ENCODE measurements at regions not wholly inside any gene's neighbourhood (a gene's known extent, or its start where the extent isn't known, plus 50 kb on each side); places are given as distances from the start of the nearest gene placed in this dataset.

DNA sequence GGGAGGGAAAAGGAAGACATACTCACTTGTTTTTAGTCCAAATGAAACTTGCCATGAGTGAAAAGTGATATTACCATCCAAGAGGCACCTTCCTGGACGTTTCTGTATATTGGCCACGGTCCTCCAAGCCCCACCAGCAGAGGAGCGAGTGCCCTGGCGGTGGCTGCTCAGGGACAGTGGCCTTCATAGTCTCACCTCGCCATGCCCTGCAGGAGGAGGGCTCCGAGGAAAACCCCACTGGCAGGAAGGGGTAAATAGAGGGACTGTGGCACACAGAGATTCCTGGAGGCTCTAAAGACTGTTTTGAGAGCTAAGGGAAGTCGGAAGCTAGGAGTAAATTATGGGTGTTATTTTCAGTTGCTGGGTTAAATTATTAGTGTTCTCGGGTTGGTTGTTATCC lies 98.4 kb upstream of the UBL3 start:
- no peak for FAIRE-seq

DNA sequence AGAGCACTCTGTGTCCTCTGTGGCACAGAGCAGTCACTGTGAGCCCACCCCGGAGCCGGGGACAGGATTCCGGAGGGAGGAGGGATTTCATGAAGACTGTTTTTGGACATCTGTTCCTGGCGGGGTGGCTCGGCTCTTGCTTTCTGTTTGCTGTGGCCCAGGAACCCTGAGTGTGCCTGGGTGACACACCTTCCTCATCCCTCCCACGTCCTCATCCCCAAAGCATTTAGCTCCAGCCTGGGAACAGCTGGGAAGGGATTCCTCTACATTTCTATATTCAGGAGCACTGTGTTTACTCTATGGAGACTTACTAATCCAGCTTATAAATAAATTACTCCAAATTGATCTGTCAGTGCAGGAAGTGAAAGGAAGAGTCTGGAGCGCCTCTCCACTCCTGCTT lies 97.8 kb upstream of the UBL3 start:
- no peak for FAIRE-seq

DNA sequence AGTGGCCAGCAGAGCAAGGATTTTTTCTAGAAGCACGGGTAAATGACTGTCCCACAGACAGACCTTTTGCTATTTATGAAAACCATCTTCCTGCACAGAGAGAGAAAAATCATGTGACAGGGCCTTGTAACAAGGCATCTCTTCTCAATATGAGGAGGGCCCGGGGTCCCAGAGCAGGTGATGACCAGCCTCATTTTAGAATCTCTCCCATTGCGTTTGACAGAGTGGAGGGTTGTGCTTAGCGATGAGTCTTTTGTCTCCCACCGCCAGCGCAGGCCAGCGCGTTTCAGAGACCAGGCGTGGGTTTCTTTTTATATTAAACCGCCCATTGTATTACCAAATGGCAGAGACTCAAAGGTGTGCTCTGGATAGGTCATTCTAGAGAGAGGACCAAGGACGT lies 97.4 kb upstream of the UBL3 start:
- FAIRE-seq: no peak

DNA sequence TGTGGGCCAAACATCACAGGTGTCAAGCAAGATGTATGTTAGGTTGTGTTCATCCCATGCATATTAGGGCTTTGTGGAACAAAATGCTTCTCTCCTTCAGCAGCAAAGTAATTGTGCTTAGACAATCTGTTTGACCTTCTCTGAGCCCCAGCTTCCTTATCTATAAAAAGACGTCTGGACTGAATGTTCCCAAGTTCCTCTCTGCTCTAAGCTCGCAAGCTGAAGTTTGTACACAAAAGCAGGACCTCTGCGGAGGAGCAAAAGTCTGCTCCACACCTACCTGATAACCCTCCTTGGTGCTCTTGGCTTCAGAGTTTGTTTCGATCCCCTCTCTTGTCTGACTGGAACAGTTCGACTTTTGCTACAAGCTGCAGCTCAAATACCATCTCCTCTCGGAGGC lies 95.7 kb upstream of the UBL3 start:
- no peak for FAIRE-seq

DNA sequence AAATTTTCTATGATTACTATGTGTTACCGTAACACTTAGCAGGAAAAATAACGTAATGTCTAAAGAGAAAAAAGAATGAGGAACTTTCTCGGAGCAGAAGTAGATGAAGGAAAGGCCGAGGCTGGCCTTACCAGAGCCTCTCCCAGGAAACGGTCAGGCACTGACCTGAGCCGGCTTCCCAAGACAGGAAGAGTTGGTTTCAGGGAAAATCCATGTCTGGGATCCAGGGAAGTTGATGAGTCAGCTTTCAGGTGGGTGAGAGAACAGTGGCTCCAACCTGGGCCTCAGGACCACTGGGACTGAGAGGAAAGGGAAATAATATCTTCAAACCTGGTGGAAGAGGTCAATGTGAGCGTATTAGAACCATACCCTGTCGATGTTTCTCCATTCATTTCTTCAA lies 93.3 kb upstream of the UBL3 start:
- FAIRE-seq: no peak

DNA sequence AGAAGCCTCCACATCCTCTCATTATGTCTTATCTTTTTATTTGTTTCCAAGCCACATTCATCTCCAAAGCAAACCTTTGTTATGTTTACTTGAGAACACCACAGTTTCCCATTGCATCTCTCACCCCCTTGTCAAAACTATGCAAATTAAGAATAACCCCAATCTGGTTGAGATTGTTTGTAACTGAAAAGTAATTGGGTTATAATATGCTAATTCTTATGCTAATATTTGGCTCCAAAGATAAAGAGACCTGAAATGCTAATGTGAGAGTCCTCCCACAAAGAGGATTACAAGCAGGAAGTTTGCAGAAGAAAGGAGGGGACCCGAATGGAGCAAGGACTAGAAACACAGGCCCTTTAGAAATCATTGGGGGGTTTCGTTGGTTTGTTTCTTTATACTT lies 92.9 kb upstream of the UBL3 start:
- FAIRE-seq: no peak

DNA sequence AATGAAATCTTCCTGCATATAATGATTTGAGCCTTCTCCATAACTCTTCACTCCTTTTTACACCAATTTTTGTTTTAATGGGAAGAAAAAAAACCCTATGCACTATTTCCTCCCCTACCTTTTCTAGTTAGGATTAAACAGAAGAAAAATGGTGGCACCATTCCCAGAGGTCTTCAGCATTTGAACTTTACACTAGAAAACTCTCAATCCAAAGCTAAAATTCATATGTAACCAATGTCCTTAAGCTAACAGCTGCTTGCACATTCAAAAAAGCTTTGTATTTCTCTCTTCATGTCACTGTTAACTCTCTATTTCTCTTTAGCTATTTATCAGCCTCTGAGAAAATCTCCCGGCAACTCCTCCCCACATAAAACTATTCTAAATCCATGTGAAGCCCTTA lies 90.3 kb upstream of the UBL3 start:
- no peak for FAIRE-seq

DNA sequence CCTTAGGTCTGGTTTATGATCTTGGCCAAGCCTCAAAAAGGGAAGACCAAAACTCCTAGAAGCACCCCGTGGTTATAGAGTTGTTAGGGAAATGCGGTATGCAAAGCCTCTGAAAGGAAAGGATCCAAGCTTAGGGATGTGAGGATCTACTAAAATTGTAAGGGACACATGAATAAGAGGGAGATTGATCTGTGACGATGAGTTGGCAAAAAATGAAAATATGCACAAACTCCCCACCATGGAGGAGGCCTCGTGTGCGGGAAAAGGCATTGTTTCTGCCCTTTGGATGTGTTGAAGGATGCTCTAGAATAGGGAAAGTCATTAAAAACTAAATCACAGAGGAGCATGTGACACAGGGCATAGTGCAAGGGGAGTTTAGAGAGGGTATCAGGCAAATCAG lies 88.7 kb upstream of the UBL3 start:
- FAIRE-seq: no peak

DNA sequence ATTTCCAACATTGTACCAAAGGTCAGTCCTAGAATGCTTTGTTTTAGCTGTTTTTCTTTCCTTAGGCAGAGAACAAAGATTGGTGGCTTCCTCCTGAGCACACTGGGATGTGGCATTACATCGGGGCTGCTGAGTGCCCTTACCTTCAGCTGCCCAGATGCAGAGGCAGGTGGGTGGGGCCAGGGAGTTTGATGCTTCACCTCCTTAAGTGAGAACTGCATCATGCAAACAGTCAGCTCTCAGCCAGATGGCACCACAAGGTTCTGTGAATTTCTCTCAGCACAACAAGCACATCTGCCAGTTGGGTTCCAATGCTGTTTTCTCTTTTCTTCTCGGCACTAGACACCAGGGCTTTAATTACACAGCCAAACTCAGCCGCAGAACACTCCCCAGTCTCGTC lies 87.4 kb upstream of the UBL3 start:
- FAIRE-seq: no peak

DNA sequence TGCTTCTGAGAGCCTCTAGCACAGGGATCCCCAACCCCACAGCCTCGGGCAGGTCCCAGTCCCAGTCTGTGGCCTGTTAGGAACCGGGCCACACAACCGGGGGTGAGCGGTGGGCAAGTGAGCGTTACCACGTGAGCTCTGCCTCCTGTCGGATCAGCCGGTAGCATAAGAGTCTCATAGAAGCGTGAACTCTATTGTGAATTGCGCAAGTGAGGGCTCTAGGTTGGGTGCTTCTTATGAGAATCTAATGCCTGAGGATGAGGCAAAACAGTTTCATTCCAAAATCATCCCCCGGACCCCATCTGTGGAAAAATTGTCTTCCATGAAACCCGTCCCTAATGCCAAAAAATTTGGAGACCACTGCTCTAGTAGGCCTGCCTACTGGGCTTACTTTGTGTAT lies 87.0 kb upstream of the UBL3 start:
- FAIRE-seq: no peak

DNA sequence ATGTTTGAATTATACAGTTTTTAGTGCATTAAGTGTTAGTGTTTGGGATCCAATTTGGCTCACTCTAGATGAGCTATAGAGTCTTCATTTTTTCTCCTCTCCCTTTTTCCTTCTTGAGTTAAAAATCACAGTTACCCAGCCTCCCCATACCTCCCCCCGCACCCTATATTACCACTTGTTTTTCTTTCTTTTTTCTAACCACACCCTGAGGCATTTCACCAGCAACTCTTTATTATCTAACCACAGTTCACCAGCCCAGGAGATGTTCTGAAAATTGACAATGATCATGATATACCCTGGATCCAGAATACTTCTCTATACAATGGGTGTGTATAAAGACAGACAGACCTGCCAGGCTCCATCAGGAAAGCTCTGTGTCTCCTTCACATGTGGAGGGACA lies 86.5 kb upstream of the UBL3 start:
- FAIRE-seq: no peak

DNA sequence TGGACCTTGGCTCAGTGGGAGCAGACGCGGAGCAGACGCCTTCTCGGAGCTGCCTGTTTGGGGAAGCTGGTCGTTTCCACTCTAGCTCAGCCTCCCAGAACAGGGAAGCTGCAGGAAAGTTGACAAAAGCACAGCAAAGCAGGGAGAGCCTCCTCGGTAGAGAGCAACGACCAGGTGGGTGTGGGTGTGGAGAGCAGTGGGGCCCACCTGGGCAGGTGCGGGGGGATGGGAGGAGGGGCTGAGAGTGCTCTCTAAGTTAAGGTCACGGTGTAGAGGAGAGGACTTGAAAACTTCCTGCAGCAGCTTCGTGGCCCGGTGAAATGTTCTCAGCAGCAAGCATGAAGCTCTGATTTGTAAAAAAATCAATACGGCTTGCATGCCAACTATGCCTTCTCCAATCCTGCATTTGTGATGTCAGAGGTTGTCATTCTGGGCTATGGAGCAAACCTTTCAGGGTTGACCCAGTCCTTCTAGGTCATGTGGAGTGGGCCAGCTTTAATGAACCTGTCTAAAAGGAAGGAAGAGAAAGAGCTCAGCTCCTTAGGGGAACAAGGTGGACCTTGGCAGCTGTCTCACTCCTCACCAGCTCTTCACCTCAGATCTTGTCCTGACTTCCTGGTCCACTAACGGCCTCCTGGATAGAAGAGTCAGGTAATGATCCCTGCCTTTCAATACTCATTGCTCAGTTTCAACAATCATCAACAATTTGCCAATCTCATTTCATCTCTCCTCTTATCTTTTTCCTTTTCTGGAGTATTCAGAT lies 85.8 kb upstream of the UBL3 start:
- FAIRE-seq: no peak

DNA sequence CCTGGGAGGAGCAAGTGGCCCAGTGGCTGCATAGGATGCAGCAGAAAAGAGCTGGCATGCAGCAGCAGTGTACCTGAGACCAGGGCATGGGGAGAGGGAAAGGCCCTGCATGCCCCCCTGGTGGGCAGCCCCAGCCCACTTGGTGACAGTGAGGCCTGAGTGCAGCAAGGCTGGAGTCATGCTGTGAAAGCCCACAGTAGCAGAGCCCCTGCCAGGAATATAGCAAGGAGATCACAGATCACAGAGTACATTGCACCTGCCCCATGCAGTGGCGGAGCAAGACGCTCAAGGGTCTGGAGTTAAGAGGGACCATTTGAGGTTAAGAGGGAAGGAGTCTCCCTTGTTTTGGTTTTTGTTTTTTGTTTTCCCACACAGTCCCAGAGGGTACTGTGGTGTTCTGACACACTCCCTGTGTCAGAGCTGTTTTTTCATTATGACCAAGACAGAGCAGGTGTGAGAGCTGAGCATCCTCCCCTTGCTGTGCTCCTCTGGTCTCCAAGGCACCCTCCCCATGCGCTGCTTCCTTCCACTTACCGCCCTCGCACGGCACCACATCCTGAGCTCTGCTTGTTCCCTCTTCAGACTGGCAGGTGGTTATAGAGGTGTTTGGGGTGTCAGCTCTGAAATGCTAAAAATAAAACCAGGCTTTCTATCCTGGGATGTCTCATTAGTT lies 85.0 kb upstream of the UBL3 start:
- no peak for FAIRE-seq

DNA sequence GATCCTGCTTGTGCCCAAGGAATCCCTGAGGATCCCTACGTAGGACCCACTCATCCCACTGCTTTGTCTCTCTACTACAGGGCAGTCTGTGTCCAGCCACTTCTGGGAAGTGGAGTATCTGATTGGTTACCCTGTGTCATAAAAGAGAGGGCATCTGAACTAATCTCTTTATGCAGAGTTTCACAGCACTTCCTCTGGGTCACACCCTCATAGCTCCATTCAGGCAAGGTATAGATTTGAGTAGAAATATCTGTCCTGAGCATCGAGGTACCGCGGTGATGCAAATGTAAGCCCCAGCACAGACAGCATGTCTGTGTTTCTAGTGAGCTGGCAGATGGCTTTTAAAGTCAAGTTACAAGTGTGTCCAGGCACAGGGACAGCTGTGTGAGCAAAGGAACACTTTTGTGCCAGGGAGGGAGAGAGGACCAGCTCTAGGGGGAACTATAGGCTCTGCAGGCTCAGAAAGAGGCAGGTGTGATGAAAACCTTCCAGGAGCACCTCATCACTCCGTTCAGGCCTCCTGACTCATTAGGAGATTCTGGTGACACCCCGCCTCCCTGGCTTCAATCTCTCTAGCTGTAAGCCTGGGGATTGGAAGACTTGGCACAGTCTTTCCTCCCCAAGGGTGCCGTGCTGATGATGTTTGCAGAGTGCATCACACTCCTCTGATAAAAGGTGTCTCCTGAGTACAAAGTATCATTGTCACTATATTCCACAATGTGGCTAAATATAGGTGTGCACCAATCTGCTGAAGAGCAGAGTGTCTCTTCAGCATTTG lies 84.3 kb upstream of the UBL3 start:
- no peak for FAIRE-seq

DNA sequence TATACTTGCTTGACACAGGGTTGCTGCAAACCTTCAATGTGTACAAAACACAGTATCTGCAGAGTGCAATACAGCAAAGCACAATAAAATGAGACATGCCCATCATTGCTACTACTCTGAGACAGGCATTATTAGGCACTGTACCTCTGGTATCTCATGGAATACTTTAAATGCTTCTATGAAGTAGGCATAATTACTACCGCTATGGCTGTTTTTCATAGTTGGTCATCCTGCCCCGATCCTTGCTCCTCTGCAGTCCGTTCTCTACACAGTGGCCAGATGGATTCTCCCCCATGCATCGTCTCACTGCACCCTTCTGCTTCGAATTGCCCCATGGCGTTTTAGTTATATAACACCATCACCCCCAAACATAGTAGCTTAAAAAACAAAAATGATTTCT lies 83.0 kb upstream of the UBL3 start:
- FAIRE-seq: no peak

DNA sequence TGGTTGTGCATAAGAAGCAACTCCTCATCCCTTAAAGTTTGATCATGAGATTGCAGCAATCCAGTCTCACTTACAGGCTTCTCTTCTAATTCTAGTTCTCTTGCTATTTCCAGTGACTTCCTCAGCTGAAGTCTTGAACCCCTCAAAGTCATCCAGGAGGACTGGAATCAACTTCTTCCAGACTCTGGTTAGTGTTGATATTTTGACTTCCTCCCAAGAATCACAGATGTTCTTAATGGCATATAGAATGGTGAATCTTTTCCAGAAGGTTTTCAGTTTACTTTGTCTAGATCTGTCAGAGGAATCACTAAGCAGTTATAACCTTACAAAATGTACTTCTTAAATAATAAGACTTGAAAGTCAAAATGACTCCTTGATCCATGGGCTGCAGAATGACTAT lies 81.3 kb upstream of the UBL3 start:
- no peak for FAIRE-seq

DNA sequence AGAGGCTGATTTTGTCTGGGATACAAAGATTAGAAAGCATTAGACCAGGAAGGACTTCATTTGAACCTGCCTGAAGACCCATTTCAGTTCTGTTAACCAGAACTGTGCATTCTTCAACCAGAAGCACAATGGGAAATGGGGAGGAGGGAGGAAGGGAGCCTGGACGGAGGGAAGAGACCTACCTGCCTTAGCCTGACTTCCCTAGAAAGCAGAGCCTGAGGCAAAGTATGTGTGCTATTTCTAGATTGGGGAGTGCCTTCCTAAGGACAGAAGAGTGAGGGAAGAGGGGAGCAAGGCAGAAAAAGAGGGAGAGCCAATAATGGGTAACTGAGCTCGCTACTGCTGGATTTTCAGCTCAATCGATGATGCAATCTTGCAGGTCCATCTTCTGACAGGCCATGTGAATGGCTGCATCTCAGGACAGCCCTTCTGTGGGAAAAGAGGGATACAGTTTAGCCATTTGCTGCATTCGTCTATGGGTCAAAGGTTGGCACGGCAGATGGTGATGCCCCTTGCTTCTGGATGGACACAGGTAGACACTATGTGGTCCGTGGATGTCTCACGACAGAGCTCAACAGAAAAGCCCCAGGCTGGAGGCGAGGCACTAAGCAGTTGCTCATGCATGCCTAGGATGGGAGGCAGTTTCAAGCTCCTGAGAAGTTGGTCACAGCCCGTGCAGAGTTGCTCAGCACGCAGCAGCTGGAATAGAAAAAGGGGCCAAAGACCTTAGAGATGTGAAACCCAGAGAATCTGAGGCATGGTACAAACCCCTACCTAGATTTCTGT lies 78.8 kb upstream of the UBL3 start:
- FAIRE-seq: no peak

DNA sequence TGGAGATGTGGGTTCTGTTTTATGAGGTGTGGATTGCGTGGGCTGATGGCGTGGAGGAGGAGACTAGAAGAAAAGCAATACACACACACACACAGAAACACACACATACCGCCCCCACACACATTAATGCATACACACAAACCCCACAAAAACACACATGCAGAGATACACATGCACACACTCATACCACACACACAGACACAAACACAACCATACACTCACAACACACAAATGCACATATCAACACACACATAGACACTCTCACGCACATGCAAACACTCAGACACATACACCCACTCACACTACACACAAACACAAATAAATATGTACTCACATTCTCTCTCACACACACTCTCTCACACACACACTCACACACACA lies 75.7 kb upstream of the UBL3 start:
- FAIRE-seq: no peak

DNA sequence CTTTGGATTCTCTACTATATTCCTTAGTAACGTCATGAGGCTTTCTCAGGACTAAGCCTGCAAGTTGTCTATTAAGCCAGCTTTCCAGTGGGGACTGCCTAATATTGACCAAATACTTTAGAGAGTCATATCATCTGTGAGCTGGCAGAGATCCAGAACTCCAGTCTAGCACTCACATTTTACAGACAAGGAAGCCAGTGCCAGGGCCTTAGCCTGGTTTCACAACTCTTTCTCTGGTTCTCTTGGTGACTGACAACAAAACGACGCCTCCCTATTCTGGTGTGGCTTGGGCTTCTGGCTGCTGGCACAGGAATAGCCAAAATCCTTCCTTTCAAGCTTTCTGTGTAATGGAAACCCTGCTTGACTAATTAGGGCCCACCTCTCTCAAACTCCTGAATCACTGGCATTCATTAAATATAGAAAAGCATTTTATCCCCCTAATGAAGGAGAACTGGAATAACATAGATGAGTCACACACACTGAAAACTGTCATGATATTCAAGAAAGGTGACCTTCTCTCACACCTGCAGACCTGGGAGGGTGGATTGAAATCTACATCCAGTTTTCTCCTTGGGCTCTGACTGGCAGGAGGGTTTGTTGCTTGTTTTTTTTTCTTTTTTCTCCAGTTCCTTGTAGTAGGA lies 75.2 kb upstream of the UBL3 start:
- no peak for FAIRE-seq

DNA sequence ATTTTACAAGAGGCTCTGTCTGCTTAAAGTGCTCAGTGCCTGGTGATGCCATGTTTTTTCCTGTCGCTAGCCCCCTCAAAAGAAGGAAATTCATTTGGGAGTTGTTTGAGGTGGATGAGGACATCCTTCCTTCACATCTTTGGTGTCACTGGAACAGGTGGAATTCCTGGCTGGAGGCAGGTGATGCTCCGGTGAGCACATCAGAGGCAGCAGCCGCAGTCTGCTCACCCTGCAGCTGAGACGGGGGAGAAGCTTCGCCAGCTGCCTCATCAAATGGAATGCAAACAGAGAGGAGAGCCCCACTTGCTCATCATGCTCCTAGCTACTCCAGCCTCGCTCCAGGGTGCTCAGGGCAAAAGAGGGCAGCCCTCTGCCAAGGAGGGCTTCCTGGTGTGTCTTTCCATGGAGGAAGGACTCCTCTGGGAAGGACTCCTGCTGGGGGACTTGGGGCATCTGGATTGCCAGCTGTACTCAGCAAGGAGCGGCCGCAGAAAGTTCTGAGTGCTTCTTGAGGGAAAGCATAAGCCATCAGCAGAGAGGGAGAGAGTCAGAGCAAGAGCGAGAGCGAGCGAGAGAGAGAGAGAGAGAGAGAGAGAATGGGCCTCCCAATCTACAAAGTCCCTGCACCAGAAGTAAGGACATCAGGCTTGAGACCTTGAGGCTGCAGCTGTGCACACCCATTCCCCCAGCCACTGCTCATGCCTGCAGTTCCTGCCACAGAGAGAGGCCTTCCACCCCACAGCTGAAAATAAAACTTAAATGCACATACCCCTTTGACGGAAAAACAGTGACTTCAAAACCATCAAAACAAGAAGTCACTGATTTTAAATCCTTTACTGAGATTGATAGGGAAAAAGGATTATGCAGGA lies 74.3 kb upstream of the UBL3 start:
- no peak for FAIRE-seq

DNA sequence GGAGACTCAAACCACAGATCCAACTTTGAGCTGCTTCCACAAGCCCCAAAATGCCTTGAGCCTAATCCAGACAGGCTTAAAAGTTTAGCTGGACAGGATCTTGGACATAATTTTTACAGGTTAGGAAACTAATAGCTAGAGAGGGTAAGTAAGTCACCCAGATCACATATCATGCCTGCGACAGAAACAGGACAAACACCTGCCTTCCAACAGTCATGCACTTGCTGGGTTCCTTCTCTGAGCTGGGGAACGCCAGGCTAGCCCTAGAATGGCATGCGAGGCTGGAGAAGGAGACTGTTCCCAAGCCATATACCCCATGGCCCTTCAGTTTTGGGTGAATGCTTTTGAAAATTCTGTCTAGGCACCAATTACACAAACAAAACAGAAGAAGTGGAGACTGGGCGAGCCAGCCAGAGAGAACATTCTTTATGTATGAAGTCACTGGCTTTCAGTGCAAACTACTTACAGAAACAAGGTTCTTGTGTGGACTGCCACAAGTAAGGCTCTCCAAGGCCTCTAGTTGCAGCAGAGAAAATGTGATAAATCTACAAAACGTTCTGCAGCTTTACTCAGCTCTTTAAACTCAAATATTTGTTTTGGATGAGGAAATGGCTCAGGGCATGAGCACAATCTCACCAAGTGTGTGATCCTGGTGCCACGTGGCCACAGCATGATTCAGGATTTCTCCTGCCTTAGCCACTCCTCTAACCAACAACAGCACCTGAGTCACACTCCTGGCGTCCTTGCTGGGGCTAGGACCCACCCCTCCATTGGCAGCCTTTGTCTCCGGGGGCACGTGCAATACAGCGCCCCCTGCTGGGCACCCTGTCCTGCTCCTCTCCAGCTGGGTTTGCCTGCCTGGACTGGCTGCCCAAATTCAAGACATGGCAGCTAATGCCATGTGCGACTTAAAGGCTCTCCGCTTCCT lies 73.4 kb upstream of the UBL3 start:
- no peak for FAIRE-seq
